ENCODE measurements at regions not wholly inside any gene's neighbourhood (a gene's known extent, or its start where the extent isn't known, plus 50 kb on each side); places are given as distances from the start of the nearest gene placed in this dataset.

GRCh38 chr7:119890631-119891030 lies 382.3 kb upstream of the KCND2 start (continued):
- TF ChIP-seq ZNF462 (CRISPR knock-in tag; IDR thresholded peaks at IDR 0.05) = no peak
- no peak for TF ChIP-seq CREB1 (CRISPR knock-in tag; IDR thresholded peaks at IDR 0.05; ENCODE audit: low read depth)
- TF ChIP-seq EZH2phosphoT487 (IDR thresholded peaks at IDR 0.05; ENCODE audit: unreplicated experiment) = no peak
- no peak for TF ChIP-seq EZH2 (IDR thresholded peaks at IDR 0.05; ENCODE audit: low read depth, unreplicated experiment)
- TF ChIP-seq ZNF114 (CRISPR knock-in tag; IDR thresholded peaks at IDR 0.05) = no peak
- TF ChIP-seq ETS1 (IDR thresholded peaks at IDR 0.05) = no peak
- TF ChIP-seq JUNB (IDR thresholded peaks at IDR 0.05; ENCODE audit: unreplicated experiment) = no peak

- H3K27ac ChIP-seq (ENCODE audit: low read depth) = no peak overlapping the region
- no peaks in the 10 kb centered on the region for H3K9me2 ChIP-seq (ENCODE audit: insufficient read depth)
- no peaks in the 10 kb centered on the region for H3K36me3 Mint-ChIP-seq (ENCODE audit: low read depth)
- ATAC-seq (no peak), DNase-seq (ENCODE audit: low spot score) (no peak)
- H3K4me1 ChIP-seq (ENCODE audit: insufficient read depth) = no peaks in the 10 kb centered on the region
- no peak overlapping the region for H3K27ac Mint-ChIP-seq
- H3K36me3 ChIP-seq (ENCODE audit: insufficient read depth) = no peaks in the 10 kb centered on the region
- H4K20me1 ChIP-seq (replicated peaks; ENCODE audit: insufficient read depth) = no peaks in the 10 kb centered on the region
- no peak overlapping the region for H3K4me3 ChIP-seq
- no peaks in the 10 kb centered on the region for H3K27me3 ChIP-seq (ENCODE audit: insufficient read depth)
- H3K9me3 Mint-ChIP-seq = 0 out of 3 replicates have a peak, but pooled peaks cover 6% of the 10 kb centered on the region
- no peaks in the 10 kb centered on the region for H3F3A ChIP-seq (replicated peaks; ENCODE audit: low read depth)
- H3K4me3 Mint-ChIP-seq = no peak overlapping the region
- no peaks in the 10 kb centered on the region for H3K27me3 Mint-ChIP-seq (ENCODE audit: insufficient read depth, low read depth, poor library complexity)
- H3K79me2 ChIP-seq (replicated peaks; ENCODE audit: insufficient read depth) = no peaks in the 10 kb centered on the region
- H3K4me1 Mint-ChIP-seq = no peaks in the 10 kb centered on the region
- H2AFZ ChIP-seq = no peak overlapping the region
- H3K4me2 ChIP-seq = no peak overlapping the region
- TF ChIP-seq CREB1 (CRISPR knock-in tag; IDR thresholded peaks at IDR 0.05; ENCODE audit: low read depth) = no peak
- TF ChIP-seq ETS1 (IDR thresholded peaks at IDR 0.05) = no peak
- TF ChIP-seq EZH2phosphoT487 (IDR thresholded peaks at IDR 0.05; ENCODE audit: unreplicated experiment) = no peak
- TF ChIP-seq EZH2 (IDR thresholded peaks at IDR 0.05; ENCODE audit: low read depth, unreplicated experiment) = no peak
- no peak for TF ChIP-seq REST (IDR thresholded peaks at IDR 0.05; ENCODE audit: unreplicated experiment)
- TF ChIP-seq JUNB (IDR thresholded peaks at IDR 0.05; ENCODE audit: unreplicated experiment) = no peak
- TF ChIP-seq CTCF (conservative IDR thresholded peaks at IDR 0.05; ENCODE audit: low read depth in 2 of 2) = no peak
- TF ChIP-seq ZNF114 (CRISPR knock-in tag; IDR thresholded peaks at IDR 0.05) = no peak
- TF ChIP-seq NANOG (IDR thresholded peaks at IDR 0.05; ENCODE audit: borderline replicate concordance) = no peak
- no peak for TF ChIP-seq ZNF331 (CRISPR knock-in tag; IDR thresholded peaks at IDR 0.05; ENCODE audit: low read depth)
These were observed 377.7 kb upstream of the KCND2 start for GRCh38 chr7:119895320-119895719.

Measured in GM23338 (cell line).